ENCODE measurements at regions not wholly inside any gene's neighbourhood (a gene's known extent, or its start where the extent isn't known, plus 50 kb on each side); places are given as distances from the start of the nearest gene placed in this dataset.

DNA sequence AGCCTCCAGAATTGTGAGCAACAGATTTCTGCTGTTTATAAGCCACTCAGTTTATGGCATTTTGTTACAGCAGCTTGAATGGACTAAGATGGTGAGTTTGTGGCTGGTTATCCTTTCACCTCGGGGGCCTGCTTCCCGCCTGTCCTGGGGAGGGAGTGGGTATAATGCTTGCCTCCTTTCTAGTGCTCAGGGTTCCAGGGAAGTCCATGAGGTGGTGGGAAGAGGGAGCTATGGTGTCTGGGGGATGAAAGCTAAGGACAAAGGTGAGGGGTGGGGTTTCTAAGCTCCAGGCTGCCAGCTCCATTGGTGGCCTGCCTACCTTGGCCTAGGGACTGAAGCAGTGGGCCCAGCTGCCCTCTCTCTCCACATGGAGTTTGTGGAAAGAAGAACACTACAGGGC lies 50.2 kb upstream of the SDK2 start:
- no peak for DNase-seq
- ATAC-seq: no peak
- Mint-ChIP-seq H3K36me3 (ENCODE audit: low read depth) (peaks cover 6% of the 10 kb centered on the region), H3K27me3 (peaks cover 24% of the 10 kb centered on the region), H3K27ac (no peak overlapping the region), H3K4me1 (peaks cover 8% of the 10 kb centered on the region), H3K4me3 (no peak overlapping the region)
- H3K9me3 ChIP-seq (ENCODE audit: control insufficient read depth, low read length, poor library complexity, severe bottlenecking): no peaks in the 10 kb centered on the region

GRCh38 chr17:73695035-73695738 lies 50.9 kb upstream of the SDK2 start:
- ATAC-seq: no peak
- peaks cover 6% of the 10 kb centered on the region for H3K36me3 Mint-ChIP-seq (ENCODE audit: low read depth)
- no peaks in the 10 kb centered on the region for H3K9me3 ChIP-seq (ENCODE audit: control insufficient read depth, low read length, poor library complexity, severe bottlenecking)
- no peak overlapping the region for H3K27ac Mint-ChIP-seq
- H3K4me3 Mint-ChIP-seq: no peak overlapping the region
- no peak for DNase-seq
- peaks cover 23% of the 10 kb centered on the region for H3K27me3 Mint-ChIP-seq
- peaks cover 8% of the 10 kb centered on the region for H3K4me1 Mint-ChIP-seq

DNA sequence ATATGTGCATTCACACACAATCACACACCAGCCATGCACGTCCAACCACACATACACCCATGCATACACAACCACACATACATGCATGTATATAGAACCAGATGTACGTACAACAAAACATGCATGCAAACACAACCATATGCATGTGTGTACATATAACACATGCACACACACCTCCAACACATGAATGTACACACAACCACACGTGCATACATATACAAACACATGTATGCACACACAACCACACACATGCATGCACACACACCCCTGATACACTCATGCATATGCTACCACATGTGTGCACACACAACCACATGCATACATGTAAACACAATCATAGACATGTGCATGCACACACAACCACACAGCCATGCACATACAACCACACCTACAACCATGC lies 52.0 kb upstream of the SDK2 start:
- Mint-ChIP-seq H3K36me3 (ENCODE audit: low read depth) (peaks cover 5% of the 10 kb centered on the region), H3K4me1 (peaks cover 7% of the 10 kb centered on the region), H3K27me3 (peaks cover 13% of the 10 kb centered on the region), H3K4me3 (no peak overlapping the region), H3K27ac (no peak overlapping the region)
- DNase-seq: no peak
- ATAC-seq: no peak
- H3K9me3 ChIP-seq (ENCODE audit: control insufficient read depth, low read length, poor library complexity, severe bottlenecking): no peaks in the 10 kb centered on the region

GRCh38 chr17:73697872-73698271 lies 53.6 kb upstream of the SDK2 start:
- ATAC-seq (no peak), DNase-seq (no peak)
- H3K27me3 Mint-ChIP-seq: peaks cover 5% of the 10 kb centered on the region
- no peak overlapping the region for H3K4me3 Mint-ChIP-seq
- H3K27ac Mint-ChIP-seq: no peak overlapping the region
- H3K4me1 Mint-ChIP-seq: peaks cover 4% of the 10 kb centered on the region
- H3K9me3 ChIP-seq (ENCODE audit: control insufficient read depth, low read length, poor library complexity, severe bottlenecking): no peaks in the 10 kb centered on the region
- peaks cover 4% of the 10 kb centered on the region for H3K36me3 Mint-ChIP-seq (ENCODE audit: low read depth)

DNA sequence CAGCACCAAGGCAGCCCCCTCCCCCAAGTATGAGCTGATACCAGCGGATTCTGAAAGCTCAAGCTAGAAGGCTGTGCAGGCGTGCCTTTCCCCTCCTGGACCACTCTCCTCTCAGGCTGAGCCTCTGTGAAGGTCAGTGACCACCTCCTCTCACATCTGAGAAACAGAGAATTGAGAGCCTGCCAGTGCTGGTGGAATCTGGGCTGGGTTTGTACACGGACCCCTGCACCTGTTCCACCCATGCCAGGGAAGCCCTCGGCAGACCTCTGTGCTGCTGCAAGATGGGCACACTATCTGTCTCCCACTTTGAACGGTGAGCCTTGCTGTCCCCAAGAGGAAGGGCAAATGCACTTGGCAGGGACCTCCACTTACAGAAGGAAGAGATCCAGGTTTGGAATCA lies 54.7 kb upstream of the SDK2 start:
- no peak for ATAC-seq
- H3K4me3 Mint-ChIP-seq: no peak overlapping the region

GRCh38 chr17:73701701-73702100 lies 57.5 kb upstream of the SDK2 start:
- no peak overlapping the region for H3K4me3 Mint-ChIP-seq
- H3K27ac Mint-ChIP-seq: no peak overlapping the region
- ATAC-seq (no peak), DNase-seq (no peak)
- peaks cover 8% of the 10 kb centered on the region for H3K27me3 Mint-ChIP-seq
- no peaks in the 10 kb centered on the region for H3K9me3 ChIP-seq (ENCODE audit: control insufficient read depth, low read length, poor library complexity, severe bottlenecking)
- H3K36me3 Mint-ChIP-seq (ENCODE audit: low read depth): no peaks in the 10 kb centered on the region
- peaks cover 6% of the 10 kb centered on the region for H3K4me1 Mint-ChIP-seq

More for the DNA sequence above, 54.7 kb upstream of the SDK2 start:
- Mint-ChIP-seq H3K27ac (no peak overlapping the region), H3K36me3 (ENCODE audit: low read depth) (no peaks in the 10 kb centered on the region), H3K4me1 (peaks cover 5% of the 10 kb centered on the region), H3K27me3 (no peaks in the 10 kb centered on the region)
- no peaks in the 10 kb centered on the region for H3K9me3 ChIP-seq (ENCODE audit: control insufficient read depth, low read length, poor library complexity, severe bottlenecking)
- DNase-seq: no peak

DNA sequence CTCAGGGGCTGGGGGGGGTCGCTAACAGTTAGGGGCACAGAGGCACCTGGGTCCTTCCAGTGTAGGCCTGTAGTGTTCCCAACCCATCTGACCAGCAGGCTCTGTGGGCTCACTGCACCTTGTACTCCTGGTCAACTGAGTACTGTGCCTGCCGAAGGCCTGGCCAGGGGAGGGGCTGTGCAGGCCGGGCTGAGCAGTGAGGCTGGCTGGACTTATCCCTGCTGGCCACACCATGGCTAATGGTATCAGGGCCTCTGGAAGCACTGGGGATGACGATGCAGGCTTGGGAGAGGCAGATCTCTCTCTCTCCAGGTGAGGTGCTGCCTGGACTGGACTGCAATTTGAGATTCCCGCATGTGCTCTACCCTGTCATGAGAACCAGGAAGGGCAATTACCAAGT lies 58.9 kb upstream of the SDK2 start:
- H3K9me3 ChIP-seq (ENCODE audit: control insufficient read depth, low read length, poor library complexity, severe bottlenecking): no peaks in the 10 kb centered on the region
- ATAC-seq (no peak), DNase-seq (no peak)
- H3K4me1 Mint-ChIP-seq: peaks cover 4% of the 10 kb centered on the region
- H3K27me3 Mint-ChIP-seq: peaks cover 13% of the 10 kb centered on the region
- no peak overlapping the region for H3K27ac Mint-ChIP-seq
- H3K4me3 Mint-ChIP-seq: no peak overlapping the region
- H3K36me3 Mint-ChIP-seq (ENCODE audit: low read depth): no peaks in the 10 kb centered on the region

DNA sequence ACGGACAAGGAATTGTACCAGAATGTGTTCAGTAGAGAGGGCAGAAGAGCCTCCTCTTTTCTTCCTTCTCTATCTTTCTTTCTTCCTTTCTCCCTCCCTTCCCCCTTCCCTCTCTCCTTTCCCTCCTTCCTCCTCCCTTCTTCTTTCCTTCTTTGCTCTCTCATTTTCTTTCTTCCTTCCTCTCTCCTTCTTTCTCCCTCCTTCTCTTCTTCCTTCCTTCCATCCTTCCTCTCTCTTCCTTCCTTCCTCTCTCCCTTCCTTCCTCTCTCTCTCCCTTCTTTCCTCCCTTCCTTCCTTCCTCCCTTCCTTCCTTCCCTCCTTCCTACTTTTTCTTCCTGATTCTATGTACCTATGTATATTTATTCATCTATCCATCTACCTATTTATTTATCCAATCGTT lies 59.7 kb upstream of the SDK2 start:
- H3K9me3 ChIP-seq (ENCODE audit: control insufficient read depth, low read length, poor library complexity, severe bottlenecking): no peaks in the 10 kb centered on the region
- Mint-ChIP-seq H3K27me3 (peaks cover 19% of the 10 kb centered on the region), H3K36me3 (ENCODE audit: low read depth) (no peaks in the 10 kb centered on the region), H3K27ac (peak overlapping the region; percentile 56), H3K4me3 (no peak overlapping the region), H3K4me1 (peaks cover 4% of the 10 kb centered on the region)
- ATAC-seq (no peak), DNase-seq (no peak)

DNA sequence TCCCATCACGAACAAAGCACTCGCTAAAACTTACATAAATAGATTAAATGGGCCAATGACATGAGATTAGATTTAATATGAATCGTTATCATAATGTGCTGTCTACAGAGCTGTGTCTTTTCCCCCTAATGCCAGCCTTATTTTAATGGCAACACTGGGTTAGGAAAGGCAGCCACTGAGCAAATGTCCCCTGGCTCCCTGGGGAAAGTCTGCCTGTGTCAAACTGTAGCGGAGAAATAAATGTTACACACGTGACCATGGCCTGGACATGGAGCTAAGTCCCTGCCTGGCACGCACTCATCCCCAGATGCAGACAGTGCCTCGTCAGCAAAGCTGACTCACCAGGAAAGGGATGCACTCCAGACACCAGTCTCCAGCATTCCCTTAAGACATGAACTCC lies 61.3 kb upstream of the SDK2 start:
- Mint-ChIP-seq H3K36me3 (ENCODE audit: low read depth) (peaks cover 3% of the 10 kb centered on the region), H3K27me3 (peaks cover 34% of the 10 kb centered on the region), H3K27ac (no peak overlapping the region), H3K4me3 (no peak overlapping the region), H3K4me1 (peaks cover 8% of the 10 kb centered on the region)
- DNase-seq (no peak), ATAC-seq (no peak)
- no peaks in the 10 kb centered on the region for H3K9me3 ChIP-seq (ENCODE audit: control insufficient read depth, low read length, poor library complexity, severe bottlenecking)

DNA sequence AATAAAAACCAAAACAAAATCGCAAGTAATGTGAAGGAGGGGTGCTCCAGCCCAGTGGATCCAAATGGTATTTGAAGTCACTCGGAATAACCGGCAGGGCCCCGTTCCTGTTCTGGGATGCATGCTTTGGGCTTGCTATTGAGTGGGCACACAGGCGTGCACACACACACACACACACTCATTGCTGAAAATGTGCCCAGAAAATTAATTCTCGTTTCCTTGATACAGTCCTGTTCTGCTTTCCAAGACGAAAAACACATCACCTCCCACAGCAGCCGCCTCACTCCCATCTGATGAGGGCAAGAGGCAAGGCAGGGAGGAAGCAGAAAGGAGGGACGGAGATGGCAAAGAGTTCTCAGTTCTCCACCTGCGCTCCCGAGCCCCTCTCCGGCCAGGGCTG lies 62.2 kb upstream of the SDK2 start:
- Mint-ChIP-seq H3K4me1 (peaks cover 13% of the 10 kb centered on the region), H3K4me3 (no peak overlapping the region), H3K36me3 (ENCODE audit: low read depth) (peaks cover 3% of the 10 kb centered on the region), H3K27me3 (peaks cover 34% of the 10 kb centered on the region), H3K27ac (no peak overlapping the region)
- no peaks in the 10 kb centered on the region for H3K9me3 ChIP-seq (ENCODE audit: control insufficient read depth, low read length, poor library complexity, severe bottlenecking)
- no peak for DNase-seq
- ATAC-seq: no peak

DNA sequence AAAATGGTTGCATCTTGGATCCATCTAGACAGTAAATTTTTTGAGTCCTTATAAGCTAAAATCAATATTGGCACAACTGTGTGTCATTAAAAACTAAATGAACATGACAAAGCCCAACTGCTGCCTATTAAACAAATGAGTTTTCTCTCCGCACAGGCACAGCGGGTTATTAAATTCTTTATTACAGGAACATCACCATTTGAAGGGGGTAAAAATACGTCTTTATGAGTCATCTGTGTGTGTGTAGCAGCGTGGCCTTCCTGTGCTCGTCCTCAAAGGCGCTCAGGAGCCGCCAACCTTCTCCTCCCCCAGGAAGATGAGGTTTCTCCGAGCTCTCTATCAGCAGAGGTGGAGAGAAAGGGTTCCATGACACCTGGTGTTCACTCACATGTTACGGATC lies 62.6 kb upstream of the SDK2 start:
- Mint-ChIP-seq H3K4me3 (no peak overlapping the region), H3K4me1 (peaks cover 13% of the 10 kb centered on the region), H3K36me3 (ENCODE audit: low read depth) (peaks cover 3% of the 10 kb centered on the region), H3K27me3 (peaks cover 36% of the 10 kb centered on the region), H3K27ac (no peak overlapping the region)
- ATAC-seq (no peak), DNase-seq (no peak)
- no peaks in the 10 kb centered on the region for H3K9me3 ChIP-seq (ENCODE audit: control insufficient read depth, low read length, poor library complexity, severe bottlenecking)

GRCh38 chr17:73707358-73707757 lies 63.1 kb upstream of the SDK2 start:
- no peak overlapping the region for H3K27ac Mint-ChIP-seq

GRCh38 chr17:73710095-73710592 lies 65.9 kb upstream of the SDK2 start:
- Mint-ChIP-seq H3K4me1 (peaks cover 11% of the 10 kb centered on the region), H3K27ac (peak overlapping the region; percentile 34), H3K36me3 (ENCODE audit: low read depth) (peaks cover 3% of the 10 kb centered on the region), H3K4me3 (no peak overlapping the region), H3K27me3 (peaks cover 32% of the 10 kb centered on the region)
- DNase-seq (peak in 2 of 3 donors; percentile 10 to 69), ATAC-seq (peak; percentile 69)
- no peaks in the 10 kb centered on the region for H3K9me3 ChIP-seq (ENCODE audit: control insufficient read depth, low read length, poor library complexity, severe bottlenecking)

More at GRCh38 chr17:73707358-73707757, 63.1 kb upstream of the SDK2 start:
- H3K36me3 Mint-ChIP-seq (ENCODE audit: low read depth): peaks cover 3% of the 10 kb centered on the region
- no peaks in the 10 kb centered on the region for H3K9me3 ChIP-seq (ENCODE audit: control insufficient read depth, low read length, poor library complexity, severe bottlenecking)
- H3K27me3 Mint-ChIP-seq: peaks cover 40% of the 10 kb centered on the region
- no peak for ATAC-seq
- peaks cover 13% of the 10 kb centered on the region for H3K4me1 Mint-ChIP-seq
- no peak for DNase-seq
- H3K4me3 Mint-ChIP-seq: no peak overlapping the region

DNA sequence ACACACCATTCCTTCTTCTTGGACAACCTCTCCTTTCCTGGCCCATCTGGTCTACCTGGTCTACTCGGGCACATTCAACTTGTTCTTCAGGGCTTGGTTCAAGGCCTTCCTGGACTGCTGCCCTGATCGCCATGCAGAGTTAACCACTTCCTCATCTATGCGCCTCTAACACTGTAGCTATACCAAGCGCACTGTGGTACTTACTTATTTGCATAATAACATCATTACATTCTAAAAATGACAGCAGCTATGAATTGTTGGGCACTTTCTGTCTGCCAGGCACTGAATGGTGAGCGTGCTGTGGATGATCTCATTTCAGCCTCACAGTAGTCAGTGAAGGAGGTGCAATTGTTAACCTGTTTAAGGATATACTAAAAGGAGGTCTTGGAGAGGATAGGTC lies 66.9 kb upstream of the SDK2 start:
- H3K4me3 Mint-ChIP-seq: no peak overlapping the region
- H3K9me3 ChIP-seq (ENCODE audit: control insufficient read depth, low read length, poor library complexity, severe bottlenecking): no peaks in the 10 kb centered on the region
- H3K4me1 Mint-ChIP-seq: peaks cover 13% of the 10 kb centered on the region
- H3K27ac Mint-ChIP-seq: no peak overlapping the region
- peaks cover 32% of the 10 kb centered on the region for H3K27me3 Mint-ChIP-seq
- peaks cover 3% of the 10 kb centered on the region for H3K36me3 Mint-ChIP-seq (ENCODE audit: low read depth)
- ATAC-seq (no peak), DNase-seq (no peak)
